HL-60 (cell line): ENCODE measurements at regions not wholly inside any gene's neighbourhood (a gene's known extent, or its start where the extent isn't known, plus 50 kb on each side); places are given as distances from the start of the nearest gene placed in this dataset.

Experiments used
- GABPA ChIP-seq: IDR thresholded peaks from 2 replicates; pipeline ENCODE4 v1.6.1; 2012; ENCODE audit warnings: low read depth
- POLR2AphosphoS5 ChIP-seq: IDR thresholded peaks from 2 replicates; pipeline ENCODE4 v1.6.1; 2012; ENCODE audit warnings: low read depth
- TF ChIP-seq, protein P1 (sequence below): IDR thresholded peaks from one replicate; pipeline ENCODE4 v1.5.1; 2011; ENCODE audit warnings: low read length, control low read depth, inconsistent platforms; ENCODE audit not compliant: insufficient read depth
- TF ChIP-seq, protein P2 (sequence below): IDR thresholded peaks from 2 replicates; pipeline ENCODE4 v1.6.1; 2012; ENCODE audit warnings: low read depth; ENCODE audit not compliant: insufficient replicate concordance

DNA sequence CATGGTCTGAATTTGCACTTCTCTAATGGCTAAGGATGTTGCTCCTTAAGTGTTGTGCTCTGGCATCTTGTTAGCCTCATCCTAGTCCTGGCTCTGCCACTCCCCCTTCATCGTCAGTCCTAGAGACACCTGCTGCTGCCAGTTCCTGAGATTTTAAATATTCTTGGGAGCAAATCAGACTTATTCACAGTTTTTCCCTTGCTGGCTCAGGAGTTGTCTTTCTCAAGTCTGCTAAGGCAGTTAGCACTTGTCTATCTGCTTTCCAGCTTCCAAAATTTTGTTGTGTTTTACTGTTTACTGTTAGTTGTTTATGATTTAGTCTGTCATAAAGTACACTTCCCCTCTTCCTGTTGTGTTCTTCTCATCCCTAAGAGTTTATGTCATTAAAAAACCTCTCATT, 201.0 kb downstream of the KIF26A start:
- TF ChIP-seq, protein P1, sequence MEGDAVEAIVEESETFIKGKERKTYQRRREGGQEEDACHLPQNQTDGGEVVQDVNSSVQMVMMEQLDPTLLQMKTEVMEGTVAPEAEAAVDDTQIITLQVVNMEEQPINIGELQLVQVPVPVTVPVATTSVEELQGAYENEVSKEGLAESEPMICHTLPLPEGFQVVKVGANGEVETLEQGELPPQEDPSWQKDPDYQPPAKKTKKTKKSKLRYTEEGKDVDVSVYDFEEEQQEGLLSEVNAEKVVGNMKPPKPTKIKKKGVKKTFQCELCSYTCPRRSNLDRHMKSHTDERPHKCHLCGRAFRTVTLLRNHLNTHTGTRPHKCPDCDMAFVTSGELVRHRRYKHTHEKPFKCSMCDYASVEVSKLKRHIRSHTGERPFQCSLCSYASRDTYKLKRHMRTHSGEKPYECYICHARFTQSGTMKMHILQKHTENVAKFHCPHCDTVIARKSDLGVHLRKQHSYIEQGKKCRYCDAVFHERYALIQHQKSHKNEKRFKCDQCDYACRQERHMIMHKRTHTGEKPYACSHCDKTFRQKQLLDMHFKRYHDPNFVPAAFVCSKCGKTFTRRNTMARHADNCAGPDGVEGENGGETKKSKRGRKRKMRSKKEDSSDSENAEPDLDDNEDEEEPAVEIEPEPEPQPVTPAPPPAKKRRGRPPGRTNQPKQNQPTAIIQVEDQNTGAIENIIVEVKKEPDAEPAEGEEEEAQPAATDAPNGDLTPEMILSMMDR, result no peak
- TF ChIP-seq, protein P2, sequence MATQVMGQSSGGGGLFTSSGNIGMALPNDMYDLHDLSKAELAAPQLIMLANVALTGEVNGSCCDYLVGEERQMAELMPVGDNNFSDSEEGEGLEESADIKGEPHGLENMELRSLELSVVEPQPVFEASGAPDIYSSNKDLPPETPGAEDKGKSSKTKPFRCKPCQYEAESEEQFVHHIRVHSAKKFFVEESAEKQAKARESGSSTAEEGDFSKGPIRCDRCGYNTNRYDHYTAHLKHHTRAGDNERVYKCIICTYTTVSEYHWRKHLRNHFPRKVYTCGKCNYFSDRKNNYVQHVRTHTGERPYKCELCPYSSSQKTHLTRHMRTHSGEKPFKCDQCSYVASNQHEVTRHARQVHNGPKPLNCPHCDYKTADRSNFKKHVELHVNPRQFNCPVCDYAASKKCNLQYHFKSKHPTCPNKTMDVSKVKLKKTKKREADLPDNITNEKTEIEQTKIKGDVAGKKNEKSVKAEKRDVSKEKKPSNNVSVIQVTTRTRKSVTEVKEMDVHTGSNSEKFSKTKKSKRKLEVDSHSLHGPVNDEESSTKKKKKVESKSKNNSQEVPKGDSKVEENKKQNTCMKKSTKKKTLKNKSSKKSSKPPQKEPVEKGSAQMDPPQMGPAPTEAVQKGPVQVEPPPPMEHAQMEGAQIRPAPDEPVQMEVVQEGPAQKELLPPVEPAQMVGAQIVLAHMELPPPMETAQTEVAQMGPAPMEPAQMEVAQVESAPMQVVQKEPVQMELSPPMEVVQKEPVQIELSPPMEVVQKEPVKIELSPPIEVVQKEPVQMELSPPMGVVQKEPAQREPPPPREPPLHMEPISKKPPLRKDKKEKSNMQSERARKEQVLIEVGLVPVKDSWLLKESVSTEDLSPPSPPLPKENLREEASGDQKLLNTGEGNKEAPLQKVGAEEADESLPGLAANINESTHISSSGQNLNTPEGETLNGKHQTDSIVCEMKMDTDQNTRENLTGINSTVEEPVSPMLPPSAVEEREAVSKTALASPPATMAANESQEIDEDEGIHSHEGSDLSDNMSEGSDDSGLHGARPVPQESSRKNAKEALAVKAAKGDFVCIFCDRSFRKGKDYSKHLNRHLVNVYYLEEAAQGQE, result no peak
- no peak for TF ChIP-seq POLR2AphosphoS5
- no peak for TF ChIP-seq GABPA
